Cardiac fibroblast (primary cell): ENCODE measurements at regions not wholly inside any gene's neighbourhood (a gene's known extent, or its start where the extent isn't known, plus 50 kb on each side); places are given as distances from the start of the nearest gene placed in this dataset.

Experiments
- DNase-seq, 2 donors: peaks; one replicate each; pipeline versions ENCODE4 v3.0.0 to v3.0.0-alpha.2; 2010; ENCODE audit warnings: low read depth in 2 of 2
- H3K4me3 ChIP-seq, 2 donors: replicated peaks in 1 of 2; 1 replicate in 1 of 2; 2 replicates in 1 of 2; pipeline ENCODE4 v1.5.1; 2011; ENCODE audit warnings: low read depth in 2 of 2, low read length in 2 of 2, mild to moderate bottlenecking in 2 of 2, moderate library complexity in 1 of 2
- CTCF ChIP-seq: IDR thresholded peaks from one replicate; pipeline ENCODE4 v1.5.1; 2011; ENCODE audit warnings: low read depth, mild to moderate bottlenecking, low read length, inconsistent platforms

DNA sequence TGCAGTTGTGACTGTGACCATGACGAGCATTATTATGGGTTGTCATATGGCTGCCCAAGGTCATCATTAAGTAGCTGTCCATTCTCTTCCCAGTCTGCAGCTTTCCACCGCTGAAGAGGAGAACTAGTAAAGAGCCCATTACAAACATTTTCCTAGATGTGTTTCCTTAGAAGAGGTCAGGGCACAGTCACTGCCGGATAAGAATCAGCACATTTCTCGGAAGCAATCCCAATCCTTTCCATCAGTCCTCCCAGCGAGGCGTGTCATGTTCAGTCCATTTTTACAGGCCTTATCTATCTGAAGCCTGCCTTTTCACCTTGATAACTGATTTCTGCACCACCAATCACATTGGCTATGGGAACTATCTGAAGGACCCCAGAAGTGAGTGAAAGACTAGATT, 319.9 kb upstream of the SLC14A2 start:
- H3K4me3 ChIP-seq, result no peak overlapping the region
- no peak for TF ChIP-seq CTCF
- no peak for DNase-seq

- H3K4me3 ChIP-seq, result no peak overlapping the region
- TF ChIP-seq CTCF, result no peak
- DNase-seq, result no peak
Measured at GRCh38 chr18:45298986-45299385, 316.3 kb upstream of the SLC14A2 start.

DNA sequence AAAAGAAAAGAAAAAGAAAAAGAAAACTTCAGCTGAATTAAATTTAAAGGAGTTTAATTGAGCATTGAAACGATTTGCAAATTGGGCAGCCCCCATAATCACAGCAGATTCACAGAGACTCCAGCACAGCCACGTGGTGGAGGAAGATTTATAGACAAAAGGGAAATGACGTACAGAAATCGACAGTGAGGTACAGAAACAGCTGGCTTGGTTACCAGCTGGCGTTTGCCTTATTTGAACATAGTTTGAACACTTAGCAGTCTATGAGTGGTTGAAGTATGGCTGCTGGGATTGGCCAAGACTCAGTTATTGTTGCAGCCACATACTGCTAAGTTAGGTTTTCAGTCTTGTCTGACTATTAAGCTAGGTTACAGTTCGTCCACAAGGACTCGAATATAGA, 312.2 kb upstream of the SLC14A2 start:
- no peak overlapping the region for H3K4me3 ChIP-seq
- DNase-seq, result no peak
- TF ChIP-seq CTCF, result no peak

- no peak for TF ChIP-seq CTCF
- no peak overlapping the region for H3K4me3 ChIP-seq
- DNase-seq, result no peak
Measured at GRCh38 chr18:45304558-45304957, 310.7 kb upstream of the SLC14A2 start.

GRCh38 chr18:45312555-45313126, 302.6 kb upstream of the SLC14A2 start:
- DNase-seq, result no peak
- H3K4me3 ChIP-seq, result no peak overlapping the region
- no peak for TF ChIP-seq CTCF

GRCh38 chr18:45316127-45316526, 299.1 kb upstream of the SLC14A2 start:
- no peak overlapping the region for H3K4me3 ChIP-seq
- DNase-seq, result no peak
- no peak for TF ChIP-seq CTCF
